ENCODE measurements at regions not wholly inside any gene's neighbourhood (a gene's known extent, or its start where the extent isn't known, plus 50 kb on each side); places are given as distances from the start of the nearest gene placed in this dataset.

DNA sequence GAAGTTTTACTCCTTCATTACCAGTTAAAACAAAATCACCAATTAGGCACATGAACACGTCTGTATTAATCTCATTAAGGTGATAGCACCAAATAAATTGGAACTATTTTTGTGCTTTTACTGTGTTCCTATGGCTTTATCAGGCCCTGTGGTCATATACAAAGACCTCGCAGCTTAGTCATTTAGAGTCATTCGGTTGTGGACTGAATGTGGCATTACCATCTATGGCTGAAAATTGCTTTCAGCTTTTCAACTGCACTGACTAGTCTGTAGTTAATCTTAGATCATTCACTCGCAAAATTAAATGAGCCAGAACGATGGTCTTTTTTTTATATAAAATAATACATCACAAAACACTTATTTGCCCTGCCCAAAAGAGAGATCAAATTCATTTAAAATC lies 601.7 kb downstream of the NR4A2 start:
- peaks cover 53% of the 10 kb centered on the region for H3K4me1 ChIP-seq (ENCODE audit: control insufficient read depth, insufficient read depth, low read length)
- H3K36me3 ChIP-seq (ENCODE audit: control insufficient read depth, insufficient read depth, low read length), result no peaks in the 10 kb centered on the region
- H3K27ac ChIP-seq (ENCODE audit: low read depth, low read length), result no peak overlapping the region
- H3K9ac ChIP-seq (ENCODE audit: low read depth, low read length), result no peak overlapping the region
- no peaks in the 10 kb centered on the region for H3K27me3 ChIP-seq (ENCODE audit: control insufficient read depth, insufficient read depth, low read length)
- no peaks in the 10 kb centered on the region for H3K9me3 ChIP-seq (ENCODE audit: control insufficient read depth, insufficient read depth, low read length)
- H3K4me3 ChIP-seq (ENCODE audit: low read depth, low read length), result no peak overlapping the region

DNA sequence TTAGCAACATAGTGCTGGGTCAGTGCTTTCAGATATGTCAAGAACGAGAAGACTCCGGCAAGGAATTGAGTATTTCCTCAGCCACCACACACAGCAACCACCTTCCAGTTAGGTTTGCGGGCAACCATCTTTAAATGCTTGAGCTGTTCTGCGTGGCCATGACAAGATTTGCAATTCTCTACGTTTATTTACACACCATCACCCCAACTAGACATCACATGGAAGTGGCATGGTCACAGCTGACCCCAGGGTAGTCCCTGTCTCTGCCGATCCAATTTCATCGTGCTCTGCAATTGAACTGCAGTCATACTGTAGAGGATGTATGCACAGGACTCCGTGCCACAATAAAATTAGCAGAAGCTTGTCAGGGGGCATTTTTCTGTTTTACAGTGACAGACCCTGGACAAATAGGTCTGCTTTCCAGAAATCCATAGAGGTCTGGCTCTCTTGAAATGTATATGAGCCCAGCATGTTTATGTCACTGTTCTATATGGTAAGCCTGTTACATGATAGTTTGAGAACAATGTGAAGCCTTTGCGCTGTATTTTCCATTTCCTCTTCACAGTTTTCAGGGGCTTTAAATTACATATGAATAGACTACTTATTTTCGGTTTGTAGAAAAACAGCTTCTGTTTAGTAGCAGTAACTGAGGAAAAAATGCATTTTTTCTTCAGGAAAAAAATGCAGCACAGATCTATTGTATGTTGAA lies 605.2 kb downstream of the NR4A2 start:
- Histone ChIP-seq H3K9ac (ENCODE audit: low read depth, low read length) (peak overlapping the region; percentile 27), H3K27ac (ENCODE audit: low read depth, low read length) (peak overlapping the region; percentile 95), H3K36me3 (ENCODE audit: control insufficient read depth, insufficient read depth, low read length) (no peaks in the 10 kb centered on the region), H3K4me3 (ENCODE audit: low read depth, low read length) (peak overlapping the region; percentile 39), H3K4me1 (ENCODE audit: control insufficient read depth, insufficient read depth, low read length) (peaks cover 53% of the 10 kb centered on the region), H3K27me3 (ENCODE audit: control insufficient read depth, insufficient read depth, low read length) (no peaks in the 10 kb centered on the region), H3K9me3 (ENCODE audit: control insufficient read depth, insufficient read depth, low read length) (no peaks in the 10 kb centered on the region)

DNA sequence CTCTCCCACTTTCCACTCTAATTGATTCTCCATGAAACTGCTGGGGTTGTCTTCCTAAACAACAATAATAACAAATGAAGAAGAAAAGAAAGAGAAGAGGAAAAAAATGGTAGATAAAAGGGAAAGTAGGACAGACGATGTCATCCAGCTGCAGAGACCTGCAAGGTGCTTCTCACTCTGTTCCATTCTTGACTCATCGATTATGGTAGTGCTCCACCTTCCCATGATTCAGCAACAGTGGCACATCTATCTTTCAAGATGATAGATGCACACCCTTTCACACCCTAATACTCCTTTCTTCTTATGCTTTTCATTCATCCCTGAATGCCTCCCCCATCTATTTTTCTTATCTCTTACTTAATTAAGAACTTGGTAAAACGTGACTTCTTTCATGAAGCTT lies 610.2 kb downstream of the NR4A2 start:
- no peak overlapping the region for H3K9ac ChIP-seq (ENCODE audit: low read depth, low read length)
- no peaks in the 10 kb centered on the region for H3K27me3 ChIP-seq (ENCODE audit: control insufficient read depth, insufficient read depth, low read length)

DNA sequence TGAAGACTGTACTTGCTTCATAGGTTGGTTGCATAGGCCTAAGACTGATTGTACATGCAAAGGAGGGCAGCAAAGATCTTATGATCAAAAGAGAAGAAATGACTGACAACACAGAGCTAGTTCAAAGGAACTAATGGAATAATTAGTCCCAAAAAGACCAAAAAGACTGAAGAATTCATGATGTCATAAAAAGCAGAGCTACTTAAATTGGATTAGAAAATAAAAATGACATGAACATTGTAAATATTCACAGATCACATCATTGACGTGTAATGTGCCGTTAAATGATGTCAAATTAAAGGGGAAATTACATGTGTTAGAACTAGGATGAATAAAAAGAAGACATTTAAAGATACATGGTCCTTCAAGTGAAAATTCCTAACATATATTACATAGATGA lies 616.8 kb downstream of the NR4A2 start:
- no peak overlapping the region for H3K27ac ChIP-seq (ENCODE audit: low read depth, low read length)
- H3K27me3 ChIP-seq (ENCODE audit: control insufficient read depth, insufficient read depth, low read length), result no peaks in the 10 kb centered on the region
- H3K4me3 ChIP-seq (ENCODE audit: low read depth, low read length), result no peak overlapping the region
- no peaks in the 10 kb centered on the region for H3K4me1 ChIP-seq (ENCODE audit: control insufficient read depth, insufficient read depth, low read length)
- H3K9ac ChIP-seq (ENCODE audit: low read depth, low read length), result no peak overlapping the region
- H3K9me3 ChIP-seq (ENCODE audit: control insufficient read depth, insufficient read depth, low read length), result no peaks in the 10 kb centered on the region
- no peaks in the 10 kb centered on the region for H3K36me3 ChIP-seq (ENCODE audit: control insufficient read depth, insufficient read depth, low read length)

More for the DNA sequence above, 610.2 kb downstream of the NR4A2 start:
- no peaks in the 10 kb centered on the region for H3K9me3 ChIP-seq (ENCODE audit: control insufficient read depth, insufficient read depth, low read length)
- peaks cover 12% of the 10 kb centered on the region for H3K4me1 ChIP-seq (ENCODE audit: control insufficient read depth, insufficient read depth, low read length)
- no peak overlapping the region for H3K4me3 ChIP-seq (ENCODE audit: low read depth, low read length)
- no peak overlapping the region for H3K27ac ChIP-seq (ENCODE audit: low read depth, low read length)
- H3K36me3 ChIP-seq (ENCODE audit: control insufficient read depth, insufficient read depth, low read length), result no peaks in the 10 kb centered on the region

DNA sequence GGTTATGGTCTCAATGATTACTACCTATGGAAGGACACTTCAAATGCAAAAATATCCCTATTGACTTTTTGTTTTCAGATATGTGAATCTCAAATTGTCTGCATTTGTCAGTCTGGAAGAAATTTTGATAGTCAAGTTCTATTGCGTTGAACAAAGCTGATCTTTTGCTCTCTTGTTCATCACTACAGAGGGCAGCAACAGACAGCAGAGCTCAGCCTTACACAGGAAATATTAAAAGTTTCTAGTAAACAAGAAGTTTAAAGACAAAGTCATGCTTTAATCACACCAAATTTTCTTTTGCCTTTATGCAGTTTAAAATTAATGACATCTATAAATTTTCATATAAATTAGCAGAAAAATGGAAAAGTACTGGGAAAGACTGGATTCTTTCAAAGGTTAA lies 617.5 kb downstream of the NR4A2 start:
- no peaks in the 10 kb centered on the region for H3K4me1 ChIP-seq (ENCODE audit: control insufficient read depth, insufficient read depth, low read length)
- H3K9ac ChIP-seq (ENCODE audit: low read depth, low read length), result no peak overlapping the region
- H3K4me3 ChIP-seq (ENCODE audit: low read depth, low read length), result no peak overlapping the region
- no peak overlapping the region for H3K27ac ChIP-seq (ENCODE audit: low read depth, low read length)
- H3K9me3 ChIP-seq (ENCODE audit: control insufficient read depth, insufficient read depth, low read length), result no peaks in the 10 kb centered on the region
- H3K27me3 ChIP-seq (ENCODE audit: control insufficient read depth, insufficient read depth, low read length), result no peaks in the 10 kb centered on the region
- no peaks in the 10 kb centered on the region for H3K36me3 ChIP-seq (ENCODE audit: control insufficient read depth, insufficient read depth, low read length)

DNA sequence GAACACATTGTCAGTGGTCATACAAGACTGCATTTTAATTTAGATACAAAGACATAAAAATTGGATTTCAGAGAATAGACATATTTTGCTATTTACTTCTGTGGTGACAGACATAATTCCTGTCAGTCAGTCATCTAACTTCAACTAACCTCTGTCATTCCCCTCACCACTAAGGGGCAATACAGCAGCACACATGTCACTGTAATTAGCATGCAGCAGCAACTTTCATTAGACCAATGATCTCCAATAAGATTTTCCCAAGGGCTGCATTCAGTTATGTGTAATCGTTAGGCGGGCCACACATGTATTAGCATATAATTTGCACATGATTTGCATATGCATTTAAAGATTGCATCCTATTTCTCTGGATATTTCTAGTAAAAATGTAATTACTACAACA lies 624.5 kb downstream of the NR4A2 start:
- H3K4me1 ChIP-seq (ENCODE audit: control insufficient read depth, insufficient read depth, low read length), result no peaks in the 10 kb centered on the region
- no peak overlapping the region for H3K4me3 ChIP-seq (ENCODE audit: low read depth, low read length)
- H3K27me3 ChIP-seq (ENCODE audit: control insufficient read depth, insufficient read depth, low read length), result no peaks in the 10 kb centered on the region
- no peaks in the 10 kb centered on the region for H3K9me3 ChIP-seq (ENCODE audit: control insufficient read depth, insufficient read depth, low read length)
- no peaks in the 10 kb centered on the region for H3K36me3 ChIP-seq (ENCODE audit: control insufficient read depth, insufficient read depth, low read length)
- H3K9ac ChIP-seq (ENCODE audit: low read depth, low read length), result no peak overlapping the region
- no peak overlapping the region for H3K27ac ChIP-seq (ENCODE audit: low read depth, low read length)

DNA sequence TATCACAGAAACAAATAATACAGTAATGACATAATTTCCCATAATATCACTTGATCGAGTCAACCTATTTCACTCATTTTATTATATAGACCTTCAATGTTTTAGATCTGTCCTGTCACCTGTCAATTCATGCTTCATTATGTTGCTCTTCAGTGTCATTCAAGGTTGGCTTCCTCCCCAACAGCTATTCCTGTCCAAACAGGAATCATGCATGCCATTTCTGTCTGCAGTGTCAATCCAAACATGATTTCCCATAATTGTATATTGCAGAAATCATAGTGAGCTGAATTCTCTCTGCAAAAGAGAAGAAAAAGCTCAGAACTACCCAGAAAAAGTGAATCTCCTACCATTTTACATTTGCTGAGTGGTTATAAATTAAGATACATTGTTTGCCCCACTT lies 628.6 kb downstream of the NR4A2 start:
- Histone ChIP-seq H3K36me3 (ENCODE audit: control insufficient read depth, insufficient read depth, low read length) (no peaks in the 10 kb centered on the region), H3K27ac (ENCODE audit: low read depth, low read length) (no peak overlapping the region), H3K27me3 (ENCODE audit: control insufficient read depth, insufficient read depth, low read length) (no peaks in the 10 kb centered on the region), H3K9me3 (ENCODE audit: control insufficient read depth, insufficient read depth, low read length) (no peaks in the 10 kb centered on the region), H3K9ac (ENCODE audit: low read depth, low read length) (no peak overlapping the region), H3K4me3 (ENCODE audit: low read depth, low read length) (no peak overlapping the region), H3K4me1 (ENCODE audit: control insufficient read depth, insufficient read depth, low read length) (no peaks in the 10 kb centered on the region)

DNA sequence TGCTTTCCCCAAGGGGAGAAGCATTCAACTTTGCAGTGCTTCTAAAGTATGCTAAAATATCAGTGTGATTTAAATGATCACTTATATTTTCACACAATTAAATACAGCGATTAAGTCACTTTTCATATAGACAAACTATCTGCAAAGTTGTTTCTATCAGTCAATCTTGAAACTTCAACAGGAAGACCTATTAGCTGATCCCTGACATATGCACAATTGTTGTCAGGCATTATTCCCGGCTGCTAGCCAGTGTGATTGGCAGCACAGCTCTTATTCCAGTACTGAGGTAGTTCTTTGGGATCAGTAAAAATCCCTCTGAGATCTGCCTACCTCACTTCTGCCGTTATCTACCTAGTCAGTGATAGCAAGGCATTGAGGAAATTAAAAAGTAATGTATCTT lies 629.5 kb downstream of the NR4A2 start:
- H3K36me3 ChIP-seq (ENCODE audit: control insufficient read depth, insufficient read depth, low read length), result no peaks in the 10 kb centered on the region
- no peak overlapping the region for H3K4me3 ChIP-seq (ENCODE audit: low read depth, low read length)
- H3K9ac ChIP-seq (ENCODE audit: low read depth, low read length), result no peak overlapping the region

DNA sequence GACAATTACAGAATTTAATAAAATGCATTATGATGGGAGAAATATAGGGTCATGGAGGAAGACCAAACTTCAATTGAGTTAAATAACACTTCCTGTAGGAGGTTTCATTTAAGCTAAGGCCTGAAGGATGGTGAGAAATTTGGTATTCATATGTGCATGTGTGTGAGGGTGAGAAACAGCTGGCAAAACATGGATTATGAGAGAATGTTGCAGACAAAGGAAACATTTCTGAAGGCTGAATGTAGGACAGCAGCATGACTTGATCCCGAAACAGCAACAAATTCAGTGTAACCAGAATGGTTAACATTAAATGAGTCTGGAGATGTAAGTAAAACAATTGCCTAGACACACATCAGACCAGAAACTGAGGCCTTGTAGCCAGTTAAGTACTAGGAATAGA lies 630.8 kb downstream of the NR4A2 start:
- no peak overlapping the region for H3K27ac ChIP-seq (ENCODE audit: low read depth, low read length)
- no peaks in the 10 kb centered on the region for H3K27me3 ChIP-seq (ENCODE audit: control insufficient read depth, insufficient read depth, low read length)
- no peak overlapping the region for H3K4me3 ChIP-seq (ENCODE audit: low read depth, low read length)
- H3K4me1 ChIP-seq (ENCODE audit: control insufficient read depth, insufficient read depth, low read length), result no peaks in the 10 kb centered on the region
- H3K36me3 ChIP-seq (ENCODE audit: control insufficient read depth, insufficient read depth, low read length), result no peaks in the 10 kb centered on the region
- no peak overlapping the region for H3K9ac ChIP-seq (ENCODE audit: low read depth, low read length)
- no peaks in the 10 kb centered on the region for H3K9me3 ChIP-seq (ENCODE audit: control insufficient read depth, insufficient read depth, low read length)

More for the DNA sequence above, 629.5 kb downstream of the NR4A2 start:
- no peak overlapping the region for H3K27ac ChIP-seq (ENCODE audit: low read depth, low read length)
- no peaks in the 10 kb centered on the region for H3K9me3 ChIP-seq (ENCODE audit: control insufficient read depth, insufficient read depth, low read length)
- H3K4me1 ChIP-seq (ENCODE audit: control insufficient read depth, insufficient read depth, low read length), result no peaks in the 10 kb centered on the region
- H3K27me3 ChIP-seq (ENCODE audit: control insufficient read depth, insufficient read depth, low read length), result no peaks in the 10 kb centered on the region

DNA sequence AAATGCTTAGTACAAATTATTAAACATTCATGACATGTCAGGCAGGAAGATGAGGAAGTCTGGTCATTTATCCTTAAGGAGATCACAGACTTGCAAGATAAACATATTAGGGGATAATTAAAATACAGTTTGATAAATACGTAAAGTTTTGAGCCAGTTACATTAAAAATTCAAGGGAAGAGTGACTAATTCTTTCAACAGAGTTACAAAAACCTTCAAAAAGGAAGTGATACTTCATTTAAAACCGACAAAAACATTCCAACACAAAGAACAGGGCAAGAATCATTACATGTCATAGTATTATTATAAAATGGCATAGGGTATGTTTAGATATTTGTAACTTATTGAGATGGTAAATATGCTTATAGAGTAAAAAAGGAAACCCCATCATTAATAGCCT lies 636.0 kb downstream of the NR4A2 start:
- Histone ChIP-seq H3K36me3 (ENCODE audit: control insufficient read depth, insufficient read depth, low read length) (no peaks in the 10 kb centered on the region), H3K27ac (ENCODE audit: low read depth, low read length) (no peak overlapping the region), H3K9ac (ENCODE audit: low read depth, low read length) (no peak overlapping the region), H3K27me3 (ENCODE audit: control insufficient read depth, insufficient read depth, low read length) (no peaks in the 10 kb centered on the region), H3K4me3 (ENCODE audit: low read depth, low read length) (no peak overlapping the region), H3K9me3 (ENCODE audit: control insufficient read depth, insufficient read depth, low read length) (no peaks in the 10 kb centered on the region), H3K4me1 (ENCODE audit: control insufficient read depth, insufficient read depth, low read length) (no peaks in the 10 kb centered on the region)

DNA sequence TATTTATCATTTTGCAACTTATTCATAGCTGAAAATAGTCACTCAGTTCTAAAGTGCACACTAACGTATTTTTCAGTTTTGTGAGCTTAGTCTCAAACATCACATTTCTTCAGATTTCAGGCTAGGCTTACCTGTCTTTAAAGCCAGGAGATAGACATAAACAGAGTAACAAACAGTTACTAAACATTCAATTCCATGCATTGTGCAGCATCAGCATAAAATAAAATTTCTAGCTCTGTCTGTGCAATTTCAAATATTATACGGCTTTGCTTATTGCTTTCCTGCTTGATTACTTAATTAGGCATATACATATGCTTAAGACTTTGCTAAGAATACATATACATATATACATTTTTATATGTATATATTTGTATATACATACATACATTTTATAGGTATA lies 637.0 kb downstream of the NR4A2 start:
- Histone ChIP-seq H3K9me3 (ENCODE audit: control insufficient read depth, insufficient read depth, low read length) (no peaks in the 10 kb centered on the region), H3K9ac (ENCODE audit: low read depth, low read length) (no peak overlapping the region), H3K27ac (ENCODE audit: low read depth, low read length) (no peak overlapping the region), H3K36me3 (ENCODE audit: control insufficient read depth, insufficient read depth, low read length) (no peaks in the 10 kb centered on the region), H3K27me3 (ENCODE audit: control insufficient read depth, insufficient read depth, low read length) (no peaks in the 10 kb centered on the region), H3K4me1 (ENCODE audit: control insufficient read depth, insufficient read depth, low read length) (no peaks in the 10 kb centered on the region), H3K4me3 (ENCODE audit: low read depth, low read length) (no peak overlapping the region)
